ENCODE measurements at regions not wholly inside any gene's neighbourhood (a gene's known extent, or its start where the extent isn't known, plus 50 kb on each side); places are given as distances from the start of the nearest gene placed in this dataset.

- DNase-seq (no peak), ATAC-seq (no peak)
- Histone ChIP-seq H3K27me3 (peaks cover 0 to 5% (median 0%) of the 10 kb centered on the region in 7 donors), H3K4me1 (no peaks in the 10 kb centered on the region), H3K27ac (no peak overlapping the region), H3K9me3 (peaks cover 0 to 7% (median 0%) of the 10 kb centered on the region in 11 donors), H3K36me3 (no peaks in the 10 kb centered on the region), H3K4me3 (no peak overlapping the region)
- intact Hi-C loops (cut with DNase I): no loop called here
- TF ChIP-seq CTCF (IDR thresholded peaks at IDR 0.05): no peak
- 91 to 92% methylated on average over 6 of the region's 6 CpGs for WGBS, 2 donors
Measured at GRCh38 chr9:90400091-90400490, 242.5 kb downstream of the DIRAS2 start.

- Histone ChIP-seq H3K27ac (no peak overlapping the region), H3K9me3 (peaks cover 0 to 41% (median 5%) of the 10 kb centered on the region in 11 donors), H3K4me1 (no peaks in the 10 kb centered on the region), H3K4me3 (no peak overlapping the region), H3K27me3 (peaks cover 0 to 5% (median 0%) of the 10 kb centered on the region in 7 donors), H3K36me3 (no peaks in the 10 kb centered on the region)
- DNase-seq (no peak), ATAC-seq (no peak)
- TF ChIP-seq CTCF (IDR thresholded peaks at IDR 0.05): no peak
- intact Hi-C loops (cut with DNase I): no loop called here
- 73 to 84% methylated on average over 3 of the region's 3 CpGs for WGBS, 2 donors
Measured at GRCh38 chr9:90408659-90409058, 234.0 kb downstream of the DIRAS2 start.

- no peak for TF ChIP-seq CTCF (IDR thresholded peaks at IDR 0.05)
- no peak overlapping the region for H3K27ac ChIP-seq
- no peak overlapping the region for H3K4me3 ChIP-seq
- no peaks in the 10 kb centered on the region for H3K36me3 ChIP-seq
- intact Hi-C loops (cut with DNase I): loop anchor here in 1 of 10 donors (2.0 kb wide), 1 partner anchor 67 kb away; no protein-coding TSS in a partner anchor
- DNase-seq (no peak), ATAC-seq (no peak)
- H3K4me1 ChIP-seq: no peaks in the 10 kb centered on the region
- H3K27me3 ChIP-seq: peaks cover 0 to 12% (median 3%) of the 10 kb centered on the region in 7 donors
- H3K9me3 ChIP-seq: no peaks in the 10 kb centered on the region
- 70 to 78% methylated on average over 4 of the region's 4 CpGs for WGBS, 2 donors
Measured at GRCh38 chr9:90419221-90419851, 223.3 kb downstream of the DIRAS2 start.

GRCh38 chr9:90420211-90420610 lies 222.4 kb downstream of the DIRAS2 start:
- ATAC-seq (no peak), DNase-seq (no peak)
- Histone ChIP-seq H3K4me1 (no peaks in the 10 kb centered on the region), H3K4me3 (no peak overlapping the region), H3K36me3 (no peaks in the 10 kb centered on the region), H3K27me3 (peaks cover 0 to 19% (median 8%) of the 10 kb centered on the region in 7 donors), H3K27ac (no peak overlapping the region), H3K9me3 (no peaks in the 10 kb centered on the region)
- WGBS, 2 donors: 63 to 76% methylated on average over 3 of the region's 3 CpGs
- intact Hi-C loops (cut with DNase I): no loop called here
- no peak for TF ChIP-seq CTCF (IDR thresholded peaks at IDR 0.05)
